Posterior vena cava (tissue), 2 donors: ENCODE measurements at regions not wholly inside any gene's neighbourhood (a gene's known extent, or its start where the extent isn't known, plus 50 kb on each side); places are given as distances from the start of the nearest gene placed in this dataset.

Source experiments
- DNase-seq: peaks from one replicate; pipeline ENCODE4 v3.0.0-alpha.2; 2020; ENCODE audit warnings: low spot score
- intact Hi-C, 2 donors: fragments of 100-400 bp; cut with DNase I; formaldehyde crosslinking; loops; one replicate each; pipeline versions ENCODE4 v1.14.1 to v1.14.2; 2022 to 2023
- donor health status: DM: yes; HTN: yes; CAD: no.
- donor health status: DM: yes; HTN: yes; CAD: no.

DNA sequence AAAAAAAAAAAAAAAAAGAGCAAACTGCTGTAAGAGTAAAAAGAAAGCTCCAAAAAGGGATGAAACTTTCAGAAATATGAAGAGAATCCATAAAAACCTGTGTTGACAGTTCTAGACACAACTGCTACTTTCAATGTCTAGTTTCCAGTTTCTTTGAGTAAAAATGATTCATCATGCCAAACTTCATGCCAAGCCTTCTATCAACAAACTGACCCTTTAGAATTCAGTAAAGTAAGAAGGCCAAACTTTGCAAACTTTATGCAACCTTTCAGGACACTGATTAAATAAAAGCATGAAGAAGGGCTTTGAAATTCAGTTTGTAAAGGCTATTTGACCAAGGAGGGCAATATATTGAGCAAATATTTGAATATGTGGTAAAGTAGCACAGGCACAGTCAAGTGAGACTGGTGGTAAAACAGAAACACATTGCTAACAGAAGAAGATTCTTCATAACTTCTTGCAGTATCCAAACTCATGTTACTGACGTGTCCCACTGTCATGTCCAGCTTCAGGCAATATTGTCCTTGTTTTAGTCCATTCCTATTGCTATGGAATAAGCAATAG lies 56.3 kb upstream of the CFAP20DC start:
- intact Hi-C loops = no loop called here
- DNase-seq = no peak

DNA sequence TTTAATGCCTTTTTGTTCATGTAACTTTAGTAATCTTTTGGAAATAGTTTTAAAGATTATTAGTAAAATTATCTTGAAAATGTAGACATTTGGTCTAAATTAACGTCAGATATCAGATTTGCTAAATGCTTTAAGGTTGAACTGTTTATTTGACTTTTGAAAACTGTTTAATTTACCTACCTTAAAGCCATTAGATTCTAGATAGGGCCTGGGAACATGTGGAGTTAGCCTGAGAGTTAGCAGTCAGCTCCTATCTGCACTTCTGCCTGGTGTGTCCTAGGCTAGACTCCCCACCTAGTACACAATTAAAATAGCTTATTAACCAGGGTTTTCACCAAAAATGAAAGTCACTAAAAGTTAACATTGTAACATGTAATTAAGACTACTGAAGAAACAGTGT lies 53.7 kb upstream of the CFAP20DC start:
- intact Hi-C loops = no loop called here
- DNase-seq = no peak

DNA sequence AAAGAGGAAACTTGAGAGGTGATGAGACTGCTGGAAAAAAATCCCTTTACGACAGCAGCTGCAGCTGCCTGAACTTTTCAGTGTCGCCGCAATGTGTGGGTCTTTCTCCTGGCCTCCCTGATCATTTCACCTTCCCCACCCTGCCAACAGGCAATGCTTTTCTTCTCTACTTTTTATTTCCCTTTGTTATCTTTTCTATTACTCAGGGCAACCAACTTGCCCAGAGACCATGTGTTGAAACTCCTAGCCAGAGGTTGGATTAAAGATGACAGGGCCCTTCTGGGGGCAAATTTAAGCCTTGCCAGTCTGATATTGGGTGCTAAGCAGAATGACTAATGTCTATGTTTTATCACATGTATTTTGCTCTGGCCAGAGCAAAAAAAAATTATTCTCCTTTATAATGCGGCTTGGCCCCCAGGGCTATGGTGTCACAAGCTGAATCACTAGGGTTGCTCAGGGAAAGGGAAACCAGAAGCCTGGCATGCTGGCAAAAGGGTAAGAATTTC lies 51.5 kb upstream of the CFAP20DC start:
- DNase-seq = no peak
- intact Hi-C loops = no loop called here
